Heart left ventricle (tissue), 13 donors: ENCODE measurements at regions not wholly inside any gene's neighbourhood (a gene's known extent, or its start where the extent isn't known, plus 50 kb on each side); places are given as distances from the start of the nearest gene placed in this dataset.

Source experiments
- POLR2A ChIP-seq, 2 donors: fragments of 450-650 bp; IDR thresholded peaks; one replicate each; pipeline ENCODE4 v1.6.1; 2017; ENCODE audit warnings: antibody characterized with exemption in 2 of 2, mild to moderate bottlenecking in 2 of 2, moderate library complexity in 2 of 2
- TF ChIP-seq, protein P1 (sequence below), 12 donors: fragments of 200-600 bp; sonication (generic) in 4 of 12; IDR thresholded peaks; one replicate each; pipeline versions ENCODE4 v1.5.0 to v1.8.0; 2018 to 2022; ENCODE audit warnings: antibody characterized with exemption in 12 of 12, mild to moderate bottlenecking in 5 of 12
- donor health status: ischemic (EF 13 %, LVEDD 7.1; RV severe dilation, severe dysfunction).
- donor health status: DM: no; HTN: yes; CAD: no.
- donor health status: DM: no; HTN: no; CAD: no.
- donor health status: ischemic (EF 25% LVEDD 6.9; RV normal size, moderate dysfunction).
- donor health status: ischemic (EF 25% LVEDD 5.7; RV mildly dilated, moderate dysfunction).
- donor health status: ischemic (EF 35%, LVEDD 5.7; RV mildly dilated, moderate dysfunction).
- donor health status: nonischemic (EF 11% LVEDD 7.7; RV severe dilation, severe dysfunction).
- donor health status: DM: yes; HTN: yes; CAD: no.
- donor health status: PGD.
- donor health status: ischemic (EF 29% LVEDD 5.4; RV normal size, mild dysfunction).
- donor health status: nonischemic (EF 23%, LVEDD 6.1; RV moderate dilation, normal function).

DNA sequence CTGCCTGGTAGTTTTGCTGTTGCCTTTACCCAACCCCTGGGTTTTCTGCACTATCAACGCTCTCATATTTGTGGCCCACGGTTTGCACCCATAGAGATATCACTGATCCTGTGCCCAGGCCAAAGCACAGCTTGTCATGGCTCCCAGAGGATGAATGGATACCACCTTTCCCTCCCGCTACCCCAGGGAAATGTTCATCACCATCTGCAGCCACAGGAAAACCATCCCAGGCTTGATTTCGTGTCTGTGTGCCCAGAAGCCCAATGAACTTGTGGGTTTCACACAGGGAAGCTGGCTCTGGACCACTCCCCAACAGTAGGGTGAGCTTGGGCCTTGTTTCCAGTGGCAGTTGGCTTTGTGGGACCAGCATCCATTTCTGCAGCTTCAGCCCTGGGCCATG is 143.1 kb upstream of the GDF10 start:
- TF ChIP-seq, protein P1, sequence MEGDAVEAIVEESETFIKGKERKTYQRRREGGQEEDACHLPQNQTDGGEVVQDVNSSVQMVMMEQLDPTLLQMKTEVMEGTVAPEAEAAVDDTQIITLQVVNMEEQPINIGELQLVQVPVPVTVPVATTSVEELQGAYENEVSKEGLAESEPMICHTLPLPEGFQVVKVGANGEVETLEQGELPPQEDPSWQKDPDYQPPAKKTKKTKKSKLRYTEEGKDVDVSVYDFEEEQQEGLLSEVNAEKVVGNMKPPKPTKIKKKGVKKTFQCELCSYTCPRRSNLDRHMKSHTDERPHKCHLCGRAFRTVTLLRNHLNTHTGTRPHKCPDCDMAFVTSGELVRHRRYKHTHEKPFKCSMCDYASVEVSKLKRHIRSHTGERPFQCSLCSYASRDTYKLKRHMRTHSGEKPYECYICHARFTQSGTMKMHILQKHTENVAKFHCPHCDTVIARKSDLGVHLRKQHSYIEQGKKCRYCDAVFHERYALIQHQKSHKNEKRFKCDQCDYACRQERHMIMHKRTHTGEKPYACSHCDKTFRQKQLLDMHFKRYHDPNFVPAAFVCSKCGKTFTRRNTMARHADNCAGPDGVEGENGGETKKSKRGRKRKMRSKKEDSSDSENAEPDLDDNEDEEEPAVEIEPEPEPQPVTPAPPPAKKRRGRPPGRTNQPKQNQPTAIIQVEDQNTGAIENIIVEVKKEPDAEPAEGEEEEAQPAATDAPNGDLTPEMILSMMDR (IDR thresholded peaks at IDR 0.05) = no peak
- TF ChIP-seq POLR2A (IDR thresholded peaks at IDR 0.05) = no peak
